ENCODE measurements at regions not wholly inside any gene's neighbourhood (a gene's known extent, or its start where the extent isn't known, plus 50 kb on each side); places are given as distances from the start of the nearest gene placed in this dataset.

DNA sequence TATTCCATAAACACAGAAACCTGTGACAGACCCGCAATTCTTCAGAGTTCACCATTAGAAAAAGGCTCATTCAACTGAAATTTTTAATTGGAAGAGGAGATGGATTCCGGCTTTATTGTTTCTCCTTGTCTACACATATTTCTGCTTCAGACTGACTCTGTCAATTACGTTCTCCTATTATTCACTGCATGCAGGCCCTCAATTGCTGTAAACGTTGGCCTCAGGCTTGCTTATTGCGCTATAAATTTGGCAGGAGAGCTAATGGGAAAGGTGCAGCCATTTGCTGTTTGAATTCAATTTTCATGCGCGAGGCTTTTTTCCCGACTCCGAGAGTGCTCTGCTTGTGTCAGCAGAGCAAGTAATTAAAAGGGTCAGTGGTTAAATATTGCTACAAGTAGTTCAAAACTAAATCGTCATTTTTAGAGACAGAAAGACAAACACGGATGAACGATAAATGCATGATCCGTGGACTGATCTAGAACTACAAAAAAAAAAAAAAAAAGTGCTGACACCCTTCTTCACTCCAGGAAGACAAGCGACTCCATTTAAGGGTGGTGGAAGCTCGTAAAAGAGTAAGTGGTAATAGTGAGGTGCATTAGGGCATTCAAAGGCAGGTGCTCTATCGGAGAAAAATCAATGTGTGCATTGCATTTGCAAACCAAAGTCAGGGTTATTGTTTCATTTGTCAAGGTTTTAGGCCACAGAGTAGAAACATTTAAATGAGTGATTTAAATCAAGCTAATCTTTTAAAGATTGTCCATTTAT, 841.6 kb upstream of the FRG1 start:
- dilution Hi-C loops (cut with HindIII; ENCODE audit: low sequenced_read_pairs, unreplicated experiment) (no loop called here), intact Hi-C loops (cut with micrococcal nuclease) (no loop called here), in situ Hi-C loops (cut with MboI; ENCODE audit: low sequenced_read_pairs) (no loop called here)
- no peak overlapping the region for H2AK9ac ChIP-seq (replicated peaks; ENCODE audit: low read depth, low read length, poor library complexity)
- no peak overlapping the region for H3K9ac ChIP-seq (ENCODE audit: low read depth, low read length)
- H4K8ac ChIP-seq (ENCODE audit: low read depth in 2 of 2, low read length in 2 of 2) = no peak overlapping the region
- ChIA-PET CTCF (interaction anchor here (0.6 to 1.6 kb wide), 2 partner anchors 9 to 43 kb away, joined by 4 to 6 read pairs; no protein-coding TSS in a partner anchor), POLR2A (ENCODE audit: unreplicated experiment) (no interaction called here)
- no TSS peak for BruUV-seq (replicated peaks)
- no peak overlapping the region for H4K91ac ChIP-seq (ENCODE audit: insufficient read depth, low read depth, low read length)
- no peak for TF ChIP-seq RCOR1 (IDR thresholded peaks at IDR 0.05; ENCODE audit: insufficient replicate concordance, low read length)
- no peak for TF ChIP-seq SMC3 (IDR thresholded peaks at IDR 0.05; ENCODE audit: low read depth, low read length)
- TF ChIP-seq MAFK (IDR thresholded peaks at IDR 0.05; ENCODE audit: low read depth, low read length) = no peak
- TF ChIP-seq RAD21 (IDR thresholded peaks at IDR 0.05; ENCODE audit: low read length) = no peak
- no peak for TF ChIP-seq CEBPB (IDR thresholded peaks at IDR 0.05; ENCODE audit: low read depth, low read length)
- TF ChIP-seq POLR2A (IDR thresholded peaks at IDR 0.05; ENCODE audit: low read depth, low read length) = no peak
- TF ChIP-seq, protein P1, sequence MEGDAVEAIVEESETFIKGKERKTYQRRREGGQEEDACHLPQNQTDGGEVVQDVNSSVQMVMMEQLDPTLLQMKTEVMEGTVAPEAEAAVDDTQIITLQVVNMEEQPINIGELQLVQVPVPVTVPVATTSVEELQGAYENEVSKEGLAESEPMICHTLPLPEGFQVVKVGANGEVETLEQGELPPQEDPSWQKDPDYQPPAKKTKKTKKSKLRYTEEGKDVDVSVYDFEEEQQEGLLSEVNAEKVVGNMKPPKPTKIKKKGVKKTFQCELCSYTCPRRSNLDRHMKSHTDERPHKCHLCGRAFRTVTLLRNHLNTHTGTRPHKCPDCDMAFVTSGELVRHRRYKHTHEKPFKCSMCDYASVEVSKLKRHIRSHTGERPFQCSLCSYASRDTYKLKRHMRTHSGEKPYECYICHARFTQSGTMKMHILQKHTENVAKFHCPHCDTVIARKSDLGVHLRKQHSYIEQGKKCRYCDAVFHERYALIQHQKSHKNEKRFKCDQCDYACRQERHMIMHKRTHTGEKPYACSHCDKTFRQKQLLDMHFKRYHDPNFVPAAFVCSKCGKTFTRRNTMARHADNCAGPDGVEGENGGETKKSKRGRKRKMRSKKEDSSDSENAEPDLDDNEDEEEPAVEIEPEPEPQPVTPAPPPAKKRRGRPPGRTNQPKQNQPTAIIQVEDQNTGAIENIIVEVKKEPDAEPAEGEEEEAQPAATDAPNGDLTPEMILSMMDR (conservative IDR thresholded peaks at IDR 0.05; ENCODE audit: low read depth, low read length) = no peak
- no peak for TF ChIP-seq MXI1 (IDR thresholded peaks at IDR 0.05; ENCODE audit: borderline replicate concordance, low read depth, low read length)
- no peak for TF ChIP-seq RFX5 (IDR thresholded peaks at IDR 0.05; ENCODE audit: low read depth, low read length)
- TF ChIP-seq MAZ (IDR thresholded peaks at IDR 0.05; ENCODE audit: borderline replicate concordance, low read depth, low read length) = no peak
- TF ChIP-seq, protein P2, sequence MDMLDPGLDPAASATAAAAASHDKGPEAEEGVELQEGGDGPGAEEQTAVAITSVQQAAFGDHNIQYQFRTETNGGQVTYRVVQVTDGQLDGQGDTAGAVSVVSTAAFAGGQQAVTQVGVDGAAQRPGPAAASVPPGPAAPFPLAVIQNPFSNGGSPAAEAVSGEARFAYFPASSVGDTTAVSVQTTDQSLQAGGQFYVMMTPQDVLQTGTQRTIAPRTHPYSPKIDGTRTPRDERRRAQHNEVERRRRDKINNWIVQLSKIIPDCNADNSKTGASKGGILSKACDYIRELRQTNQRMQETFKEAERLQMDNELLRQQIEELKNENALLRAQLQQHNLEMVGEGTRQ (IDR thresholded peaks at IDR 0.05; ENCODE audit: low read depth, low read length) = no peak
- no peak for TF ChIP-seq BHLHE40 (IDR thresholded peaks at IDR 0.05; ENCODE audit: low read depth, low read length)
- TF ChIP-seq NFE2L2 (IDR thresholded peaks at IDR 0.05; ENCODE audit: low read depth, low read length) = no peak
- TF ChIP-seq, protein P3, sequence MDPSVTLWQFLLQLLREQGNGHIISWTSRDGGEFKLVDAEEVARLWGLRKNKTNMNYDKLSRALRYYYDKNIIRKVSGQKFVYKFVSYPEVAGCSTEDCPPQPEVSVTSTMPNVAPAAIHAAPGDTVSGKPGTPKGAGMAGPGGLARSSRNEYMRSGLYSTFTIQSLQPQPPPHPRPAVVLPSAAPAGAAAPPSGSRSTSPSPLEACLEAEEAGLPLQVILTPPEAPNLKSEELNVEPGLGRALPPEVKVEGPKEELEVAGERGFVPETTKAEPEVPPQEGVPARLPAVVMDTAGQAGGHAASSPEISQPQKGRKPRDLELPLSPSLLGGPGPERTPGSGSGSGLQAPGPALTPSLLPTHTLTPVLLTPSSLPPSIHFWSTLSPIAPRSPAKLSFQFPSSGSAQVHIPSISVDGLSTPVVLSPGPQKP (IDR thresholded peaks at IDR 0.05; ENCODE audit: borderline replicate concordance, low read depth, low read length) = no peak
- TF ChIP-seq FOS (IDR thresholded peaks at IDR 0.05; ENCODE audit: low read depth, low read length) = no peak
- TF ChIP-seq CHD1 (IDR thresholded peaks at IDR 0.05; ENCODE audit: low read depth, low read length) = no peak
- no peak overlapping the region for H3K4me3 ChIP-seq (ENCODE audit: insufficient read depth, low read depth, low read length)
- ATAC-seq (ENCODE audit: low read depth) = no peak
- H3K9me1 ChIP-seq (ENCODE audit: insufficient read depth, low read length) = no peaks in the 10 kb centered on the region
- DNase-seq = no peak
- no CpG with 5 or more reads among the region's 16 CpGs for WGBS, 2 experiments (ENCODE audit: extremely low coverage in 2 of 2, insufficient read length in 1 of 2)
- no peak overlapping the region for H2BK120ac ChIP-seq (ENCODE audit: low read depth, low read length)
- H3K4me1 ChIP-seq (ENCODE audit: control insufficient read depth, insufficient read depth, low read length) = no peaks in the 10 kb centered on the region
- H3K4ac ChIP-seq (ENCODE audit: low read depth, low read length) = no peak overlapping the region
- H2BK20ac ChIP-seq (ENCODE audit: low read depth, low read length) = no peak overlapping the region
- no peak overlapping the region for H3K14ac ChIP-seq (replicated peaks; ENCODE audit: low read depth, low read length)
- H3K18ac ChIP-seq (ENCODE audit: low read depth, low read length) = no peak overlapping the region
- H2AFZ ChIP-seq (replicated peaks; ENCODE audit: low read length, poor library complexity) = no peak overlapping the region
- H3K27ac ChIP-seq (ENCODE audit: insufficient read depth, low read length) = no peak overlapping the region
- no peak overlapping the region for H3K56ac ChIP-seq (ENCODE audit: extremely low read depth, insufficient read depth, low read length)
- H3K4me2 ChIP-seq (ENCODE audit: low read depth, low read length) = no peak overlapping the region
- H2AK5ac ChIP-seq (ENCODE audit: low read depth, low read length) = no peak overlapping the region
- no peak overlapping the region for H2BK5ac ChIP-seq (ENCODE audit: low read depth, low read length, poor library complexity, severe bottlenecking)
- H3K27me3 ChIP-seq (ENCODE audit: control insufficient read depth, insufficient read depth, low read length) = no peaks in the 10 kb centered on the region
- H3K79me1 ChIP-seq (ENCODE audit: low read depth in 1 of 2, low read length in 2 of 2) = no peaks in the 10 kb centered on the region
- no peak overlapping the region for H4K5ac ChIP-seq (ENCODE audit: low read depth, low read length)
- H2BK15ac ChIP-seq (ENCODE audit: low read depth, low read length) = no peak overlapping the region
- 0 out of 2 replicates have a peak, but pooled peaks cover 2% of the 10 kb centered on the region for H3K9me3 ChIP-seq (ENCODE audit: control insufficient read depth, insufficient read depth, low read length)
- no peaks in the 10 kb centered on the region for H3K36me3 ChIP-seq (ENCODE audit: control insufficient read depth, insufficient read depth, low read length)
- H3K23ac ChIP-seq (ENCODE audit: low read depth, low read length) = no peak overlapping the region
- no peaks in the 10 kb centered on the region for H4K20me1 ChIP-seq (ENCODE audit: insufficient read depth, low read length)

Data from IMR-90 (cell line).